GM23338 (cell line): ENCODE measurements at regions not wholly inside any gene's neighbourhood (a gene's known extent, or its start where the extent isn't known, plus 50 kb on each side); places are given as distances from the start of the nearest gene placed in this dataset.

Experiments used
- ATAC-seq: fragments of 200-7000 bp; cut with Tn5 transposase; 3 replicates; pipeline ENCODE4 v1.9.1; 2020
- DNase-seq: peaks from one replicate; pipeline ENCODE4 v3.0.0-alpha.2; 2015; ENCODE audit warnings: low spot score
- H2AFZ ChIP-seq: fragments of 200-600 bp; sonication (generic); 2 replicates; pipeline ENCODE4 v1.8.0; 2016; ENCODE audit warnings: antibody characterized with exemption, mild to moderate bottlenecking, moderate library complexity
- H3F3A ChIP-seq: fragments of 200-600 bp; sonication (generic); replicated peaks from 2 replicates; pipeline ENCODE4 v1.8.0; 2017; ENCODE audit warnings: antibody characterized with exemption, mixed run types, low read depth
- H3K27ac ChIP-seq: fragments of 200-600 bp; sonication (generic); 2 replicates; pipeline ENCODE4 v1.6.1; 2016; ENCODE audit warnings: low read depth
- H3K27me3 ChIP-seq: fragments of 200-600 bp; sonication (generic); 2 replicates; pipeline ENCODE4 v1.8.0; 2016; ENCODE audit warnings: mild to moderate bottlenecking, mixed run types, moderate library complexity; ENCODE audit not compliant: insufficient read depth
- H3K36me3 ChIP-seq: fragments of 200-600 bp; sonication (generic); 2 replicates; pipeline ENCODE4 v1.8.0; 2016; ENCODE audit warnings: mild to moderate bottlenecking; ENCODE audit not compliant: insufficient read depth
- H3K4me1 ChIP-seq: fragments of 200-600 bp; sonication (generic); 2 replicates; pipeline ENCODE4 v1.8.0; 2016; ENCODE audit warnings: mild to moderate bottlenecking, moderate library complexity; ENCODE audit not compliant: insufficient read depth
- H3K4me2 ChIP-seq: fragments of 200-600 bp; sonication (generic); 2 replicates; pipeline ENCODE4 v1.7.1; 2017; ENCODE audit warnings: mixed run types
- H3K4me3 ChIP-seq: fragments of 200-600 bp; sonication (generic); 2 replicates; pipeline ENCODE4 v1.6.1; 2016; ENCODE audit warnings: mixed run types
- H3K79me2 ChIP-seq: fragments of 200-600 bp; sonication (generic); replicated peaks from 2 replicates; pipeline ENCODE4 v1.8.0; 2017; ENCODE audit warnings: mild to moderate bottlenecking; ENCODE audit not compliant: insufficient read depth
- H3K9me2 ChIP-seq: fragments of 200-600 bp; sonication (generic); 2 replicates; pipeline ENCODE4 v1.8.0; 2017; ENCODE audit not compliant: insufficient read depth
- H4K20me1 ChIP-seq: fragments of 200-600 bp; sonication (generic); replicated peaks from 2 replicates; pipeline ENCODE4 v1.8.0; 2017; ENCODE audit warnings: mild to moderate bottlenecking; ENCODE audit not compliant: insufficient read depth
- H3K27ac Mint-ChIP-seq: 2 replicates; pipeline ENCODE4 v1.8.0; 2020; ENCODE audit warnings: inconsistent platforms, mild to moderate bottlenecking, moderate library complexity, mixed read lengths
- H3K27me3 Mint-ChIP-seq: 3 replicates; pipeline ENCODE4 v1.8.0; 2022; ENCODE audit warnings: low read depth, mild to moderate bottlenecking, moderate library complexity, mixed read lengths, inconsistent platforms; ENCODE audit not compliant: insufficient read depth, poor library complexity
- H3K36me3 Mint-ChIP-seq: 3 replicates; pipeline ENCODE4 v1.8.0; 2021; ENCODE audit warnings: low read depth, mild to moderate bottlenecking, inconsistent platforms, moderate library complexity, mixed read lengths
- H3K4me1 Mint-ChIP-seq: 3 replicates; pipeline ENCODE4 v1.8.0; 2020; ENCODE audit warnings: mild to moderate bottlenecking, inconsistent platforms, mixed read lengths
- H3K4me3 Mint-ChIP-seq: 3 replicates; pipeline ENCODE4 v1.8.0; 2021; ENCODE audit warnings: moderate library complexity, mild to moderate bottlenecking, inconsistent platforms, mixed read lengths
- H3K9me3 Mint-ChIP-seq: 3 replicates; pipeline ENCODE4 v1.8.0; 2020; ENCODE audit warnings: moderate library complexity, mild to moderate bottlenecking, inconsistent platforms, mixed read lengths
- EZH2 ChIP-seq: fragments of 200-600 bp; sonication (generic); IDR thresholded peaks from one replicate; pipeline ENCODE4 v1.8.0; 2017; ENCODE audit warnings: antibody characterized with exemption, mild to moderate bottlenecking, low read depth; ENCODE audit not compliant: unreplicated experiment
- NANOG ChIP-seq: IDR thresholded peaks from 2 replicates; pipeline ENCODE4 v1.6.1; 2016; ENCODE audit warnings: antibody characterized with exemption, borderline replicate concordance
- STAT1 ChIP-seq: IDR thresholded peaks from one replicate; pipeline ENCODE4 v1.6.1; 2016; ENCODE audit warnings: antibody characterized with exemption; ENCODE audit not compliant: unreplicated experiment
- ZNF114 ChIP-seq: fragments of 250-450 bp; sonication (Bioruptor Pico); IDR thresholded peaks from 2 replicates; pipeline ENCODE4 v1.5.0; 2020; ENCODE audit warnings: mild to moderate bottlenecking, moderate library complexity
- ZNF331 ChIP-seq: fragments of 250-450 bp; sonication (Bioruptor Pico); IDR thresholded peaks from 2 replicates; pipeline ENCODE4 v1.5.0; 2020; ENCODE audit warnings: low read depth, mild to moderate bottlenecking, moderate library complexity
- TF ChIP-seq, protein P1 (sequence below): fragments of 250-450 bp; sonication (Bioruptor Pico); IDR thresholded peaks from 2 replicates; pipeline ENCODE4 v1.5.0; 2020; ENCODE audit warnings: mild to moderate bottlenecking, moderate library complexity
- TF ChIP-seq, protein P2 (sequence below): IDR thresholded peaks from 2 replicates; pipeline ENCODE4 v1.6.1; 2016; ENCODE audit warnings: antibody characterized with exemption

DNA sequence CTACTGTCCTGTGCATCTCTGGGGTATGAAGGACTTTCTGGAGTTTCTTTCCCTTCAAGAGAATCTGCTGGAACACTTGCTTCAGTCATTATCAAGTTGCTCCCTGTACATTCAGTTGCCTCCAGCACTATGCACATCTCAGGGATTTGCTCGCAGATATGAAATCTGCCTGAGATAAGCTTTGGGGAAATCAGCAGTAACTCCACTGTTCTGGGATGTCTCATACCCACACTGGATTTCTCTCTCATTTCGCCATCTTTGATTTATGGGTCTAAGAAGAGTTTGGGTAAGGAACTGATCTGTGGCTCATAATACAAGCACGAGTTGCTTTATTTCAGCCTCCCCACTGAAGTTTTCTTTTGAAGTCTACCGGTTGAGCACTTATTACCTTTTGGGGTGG lies 585.6 kb downstream of the PSAT1 start:
- no peaks in the 10 kb centered on the region for H3K9me3 Mint-ChIP-seq
- DNase-seq (no peak), ATAC-seq (no peak)
- H3K4me1 Mint-ChIP-seq = no peaks in the 10 kb centered on the region
- Histone ChIP-seq H3K4me1 (no peaks in the 10 kb centered on the region), H3K4me2 (no peak overlapping the region), H3F3A (no peaks in the 10 kb centered on the region), H3K9me2 (no peaks in the 10 kb centered on the region), H3K27me3 (no peaks in the 10 kb centered on the region), H4K20me1 (no peaks in the 10 kb centered on the region), H3K4me3 (no peak overlapping the region), H3K79me2 (no peaks in the 10 kb centered on the region), H3K36me3 (no peaks in the 10 kb centered on the region), H3K27ac (no peak overlapping the region), H2AFZ (no peak overlapping the region)
- no peaks in the 10 kb centered on the region for H3K27me3 Mint-ChIP-seq
- TF ChIP-seq EZH2 = no peak
- TF ChIP-seq NANOG = no peak
- TF ChIP-seq, protein P1, sequence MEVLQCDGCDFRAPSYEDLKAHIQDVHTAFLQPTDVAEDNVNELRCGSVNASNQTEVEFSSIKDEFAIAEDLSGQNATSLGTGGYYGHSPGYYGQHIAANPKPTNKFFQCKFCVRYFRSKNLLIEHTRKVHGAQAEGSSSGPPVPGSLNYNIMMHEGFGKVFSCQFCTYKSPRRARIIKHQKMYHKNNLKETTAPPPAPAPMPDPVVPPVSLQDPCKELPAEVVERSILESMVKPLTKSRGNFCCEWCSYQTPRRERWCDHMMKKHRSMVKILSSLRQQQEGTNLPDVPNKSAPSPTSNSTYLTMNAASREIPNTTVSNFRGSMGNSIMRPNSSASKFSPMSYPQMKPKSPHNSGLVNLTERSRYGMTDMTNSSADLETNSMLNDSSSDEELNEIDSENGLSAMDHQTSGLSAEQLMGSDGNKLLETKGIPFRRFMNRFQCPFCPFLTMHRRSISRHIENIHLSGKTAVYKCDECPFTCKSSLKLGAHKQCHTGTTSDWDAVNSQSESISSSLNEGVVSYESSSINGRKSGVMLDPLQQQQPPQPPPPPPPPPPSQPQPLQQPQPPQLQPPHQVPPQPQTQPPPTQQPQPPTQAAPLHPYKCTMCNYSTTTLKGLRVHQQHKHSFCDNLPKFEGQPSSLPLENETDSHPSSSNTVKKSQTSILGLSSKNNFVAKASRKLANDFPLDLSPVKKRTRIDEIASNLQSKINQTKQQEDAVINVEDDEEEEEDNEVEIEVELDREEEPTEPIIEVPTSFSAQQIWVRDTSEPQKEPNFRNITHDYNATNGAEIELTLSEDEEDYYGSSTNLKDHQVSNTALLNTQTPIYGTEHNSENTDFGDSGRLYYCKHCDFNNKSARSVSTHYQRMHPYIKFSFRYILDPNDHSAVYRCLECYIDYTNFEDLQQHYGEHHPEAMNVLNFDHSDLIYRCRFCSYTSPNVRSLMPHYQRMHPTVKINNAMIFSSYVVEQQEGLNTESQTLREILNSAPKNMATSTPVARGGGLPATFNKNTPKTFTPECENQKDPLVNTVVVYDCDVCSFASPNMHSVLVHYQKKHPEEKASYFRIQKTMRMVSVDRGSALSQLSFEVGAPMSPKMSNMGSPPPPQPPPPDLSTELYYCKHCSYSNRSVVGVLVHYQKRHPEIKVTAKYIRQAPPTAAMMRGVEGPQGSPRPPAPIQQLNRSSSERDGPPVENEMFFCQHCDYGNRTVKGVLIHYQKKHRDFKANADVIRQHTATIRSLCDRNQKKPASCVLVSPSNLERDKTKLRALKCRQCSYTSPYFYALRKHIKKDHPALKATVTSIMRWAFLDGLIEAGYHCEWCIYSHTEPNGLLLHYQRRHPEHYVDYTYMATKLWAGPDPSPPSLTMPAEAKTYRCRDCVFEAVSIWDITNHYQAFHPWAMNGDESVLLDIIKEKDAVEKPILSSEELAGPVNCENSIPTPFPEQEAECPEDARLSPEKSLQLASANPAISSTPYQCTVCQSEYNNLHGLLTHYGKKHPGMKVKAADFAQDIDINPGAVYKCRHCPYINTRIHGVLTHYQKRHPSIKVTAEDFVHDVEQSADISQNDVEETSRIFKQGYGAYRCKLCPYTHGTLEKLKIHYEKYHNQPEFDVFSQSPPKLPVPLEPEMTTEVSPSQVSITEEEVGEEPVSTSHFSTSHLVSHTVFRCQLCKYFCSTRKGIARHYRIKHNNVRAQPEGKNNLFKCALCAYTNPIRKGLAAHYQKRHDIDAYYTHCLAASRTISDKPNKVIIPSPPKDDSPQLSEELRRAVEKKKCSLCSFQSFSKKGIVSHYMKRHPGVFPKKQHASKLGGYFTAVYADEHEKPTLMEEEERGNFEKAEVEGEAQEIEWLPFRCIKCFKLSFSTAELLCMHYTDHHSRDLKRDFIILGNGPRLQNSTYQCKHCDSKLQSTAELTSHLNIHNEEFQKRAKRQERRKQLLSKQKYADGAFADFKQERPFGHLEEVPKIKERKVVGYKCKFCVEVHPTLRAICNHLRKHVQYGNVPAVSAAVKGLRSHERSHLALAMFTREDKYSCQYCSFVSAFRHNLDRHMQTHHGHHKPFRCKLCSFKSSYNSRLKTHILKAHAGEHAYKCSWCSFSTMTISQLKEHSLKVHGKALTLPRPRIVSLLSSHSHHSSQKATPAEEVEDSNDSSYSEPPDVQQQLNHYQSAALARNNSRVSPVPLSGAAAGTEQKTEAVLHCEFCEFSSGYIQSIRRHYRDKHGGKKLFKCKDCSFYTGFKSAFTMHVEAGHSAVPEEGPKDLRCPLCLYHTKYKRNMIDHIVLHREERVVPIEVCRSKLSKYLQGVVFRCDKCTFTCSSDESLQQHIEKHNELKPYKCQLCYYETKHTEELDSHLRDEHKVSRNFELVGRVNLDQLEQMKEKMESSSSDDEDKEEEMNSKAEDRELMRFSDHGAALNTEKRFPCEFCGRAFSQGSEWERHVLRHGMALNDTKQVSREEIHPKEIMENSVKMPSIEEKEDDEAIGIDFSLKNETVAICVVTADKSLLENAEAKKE = no peak
- TF ChIP-seq, protein P2, sequence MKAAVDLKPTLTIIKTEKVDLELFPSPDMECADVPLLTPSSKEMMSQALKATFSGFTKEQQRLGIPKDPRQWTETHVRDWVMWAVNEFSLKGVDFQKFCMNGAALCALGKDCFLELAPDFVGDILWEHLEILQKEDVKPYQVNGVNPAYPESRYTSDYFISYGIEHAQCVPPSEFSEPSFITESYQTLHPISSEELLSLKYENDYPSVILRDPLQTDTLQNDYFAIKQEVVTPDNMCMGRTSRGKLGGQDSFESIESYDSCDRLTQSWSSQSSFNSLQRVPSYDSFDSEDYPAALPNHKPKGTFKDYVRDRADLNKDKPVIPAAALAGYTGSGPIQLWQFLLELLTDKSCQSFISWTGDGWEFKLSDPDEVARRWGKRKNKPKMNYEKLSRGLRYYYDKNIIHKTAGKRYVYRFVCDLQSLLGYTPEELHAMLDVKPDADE = no peak
- no peak for TF ChIP-seq ZNF114 (CRISPR knock-in tag)
- no peak for TF ChIP-seq STAT1
- TF ChIP-seq ZNF331 = no peak
- H3K27ac Mint-ChIP-seq = no peak overlapping the region
- H3K4me3 Mint-ChIP-seq = no peak overlapping the region
- no peaks in the 10 kb centered on the region for H3K36me3 Mint-ChIP-seq
